GM18505 (cell line): ENCODE measurements at regions not wholly inside any gene's neighbourhood (a gene's known extent, or its start where the extent isn't known, plus 50 kb on each side); places are given as distances from the start of the nearest gene placed in this dataset.
"Not testable (repeated sequence)": the region's sequence is repeated elsewhere in the genome, so short reads cannot be mapped to it uniquely, and the experiment has no call there.

Source experiments
- ATAC-seq: cut with Tn5 transposase; IDR thresholded peaks from one replicate; pipeline ENCODE4 v1.9.1; 2021; ENCODE audit not compliant: unreplicated experiment
- POLR2A ChIP-seq: IDR thresholded peaks from 4 replicates; pipeline ENCODE4 v1.6.1; 2011; ENCODE audit warnings: borderline replicate concordance; ENCODE audit not compliant: insufficient read depth, insufficient read length; ENCODE audit errors: extremely low read depth

GRCh38 chr9:96113032-96113431 is 188.9 kb downstream of the HSD17B3 start:
- no peak for ATAC-seq
- no peak for TF ChIP-seq POLR2A

- ATAC-seq = no peak
- TF ChIP-seq POLR2A = no peak
Measured at GRCh38 chr9:96109680-96110351, 192.2 kb downstream of the HSD17B3 start.

DNA sequence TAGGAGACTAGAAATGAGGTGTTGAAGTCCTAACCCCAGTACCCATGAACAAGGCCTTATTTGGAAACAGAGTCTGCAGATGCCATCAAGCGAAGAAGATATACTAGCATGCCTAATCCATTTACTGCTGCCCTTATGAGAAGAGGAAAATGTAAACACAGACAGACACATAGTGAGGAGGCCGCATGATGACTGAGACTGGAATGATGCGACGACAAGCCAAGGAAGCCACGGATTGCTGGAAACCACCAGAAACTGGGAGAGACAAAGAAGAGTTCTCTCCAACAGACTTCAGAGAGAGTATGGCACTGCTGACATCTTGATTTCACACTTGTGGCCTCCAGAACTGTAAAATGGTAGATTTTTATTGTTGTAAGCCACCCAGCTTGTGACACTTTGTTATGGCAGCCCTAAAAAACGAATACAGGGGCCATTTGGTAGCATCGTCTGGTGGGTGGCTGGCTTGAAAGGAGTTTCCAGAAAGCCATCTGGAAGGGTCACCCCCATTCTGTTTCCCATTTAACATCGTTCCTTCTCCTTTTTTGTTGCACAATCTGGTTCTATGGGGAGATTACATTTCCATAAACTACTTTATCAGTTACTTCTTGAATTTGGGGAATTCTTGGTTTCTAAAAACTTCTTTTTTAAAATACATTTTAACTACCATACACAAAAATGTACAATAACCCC is 193.1 kb downstream of the HSD17B3 start:
- TF ChIP-seq POLR2A = no peak
- ATAC-seq = no peak

GRCh38 chr9:96107436-96107835 is 194.5 kb downstream of the HSD17B3 start:
- no peak for ATAC-seq
- no peak for TF ChIP-seq POLR2A

DNA sequence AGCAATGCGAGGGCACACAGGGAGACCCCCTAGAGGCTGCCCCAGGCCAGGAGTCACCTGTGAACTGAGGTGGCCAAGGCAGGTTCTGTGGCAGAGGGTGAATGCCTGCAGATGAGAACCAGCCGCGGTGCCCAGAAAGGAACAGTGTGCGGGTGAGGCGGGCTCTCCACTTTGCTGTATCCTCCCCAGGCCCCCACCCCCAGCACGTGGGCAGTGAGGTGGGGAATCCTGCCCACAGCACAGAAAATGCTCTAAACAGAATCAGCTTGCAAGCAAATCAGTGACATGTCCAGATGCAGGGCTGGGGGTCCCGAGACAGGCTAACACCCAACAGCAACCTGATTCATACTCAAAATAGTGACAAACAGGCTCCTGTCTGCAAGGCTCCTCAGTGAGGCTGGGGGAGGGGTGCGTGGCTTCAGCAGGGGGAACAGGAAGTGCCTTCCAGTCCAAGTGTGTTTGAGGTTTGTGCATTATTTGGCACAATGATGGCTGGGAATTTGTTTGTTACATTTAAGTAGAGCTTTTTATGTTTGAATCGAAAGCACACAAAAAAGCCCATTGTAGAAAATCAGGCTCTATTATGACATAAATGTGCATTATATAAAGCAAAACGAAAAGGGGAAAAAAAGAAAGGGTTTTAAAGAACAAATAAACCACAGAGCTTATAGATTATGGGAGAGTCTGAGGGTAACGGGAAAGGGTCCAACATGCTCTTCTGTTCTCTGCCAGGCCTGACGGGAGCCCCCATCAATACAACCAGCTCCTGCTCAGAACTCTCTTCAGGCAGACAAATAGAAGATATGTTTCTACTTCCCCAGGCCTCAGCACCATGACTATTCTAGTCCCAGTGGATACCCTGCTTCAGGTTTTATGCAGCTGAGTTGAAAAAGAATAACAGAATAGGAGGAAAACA is 201.3 kb downstream of the HSD17B3 start:
- ATAC-seq = no peak
- TF ChIP-seq POLR2A = no peak

DNA sequence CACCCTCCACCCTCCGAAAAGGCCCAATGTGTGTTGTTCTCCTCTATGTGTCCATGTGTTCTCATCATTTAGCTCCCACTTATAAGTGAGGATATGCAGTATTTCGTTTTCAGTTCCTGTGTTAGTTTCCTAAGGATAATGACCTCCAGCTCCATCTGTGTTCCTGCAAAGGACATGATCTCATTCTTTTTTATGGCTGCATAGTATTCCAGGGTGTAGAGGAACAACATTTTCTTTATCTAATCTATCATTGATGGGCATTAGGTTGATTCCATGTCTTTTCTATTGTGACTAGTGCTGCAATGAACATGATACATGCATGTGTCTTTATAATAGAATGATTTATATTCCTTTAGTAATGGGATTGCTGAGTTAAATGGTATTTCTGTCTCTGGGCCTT is 211.3 kb downstream of the HSD17B3 start:
- not testable (repeated sequence) for ATAC-seq

DNA sequence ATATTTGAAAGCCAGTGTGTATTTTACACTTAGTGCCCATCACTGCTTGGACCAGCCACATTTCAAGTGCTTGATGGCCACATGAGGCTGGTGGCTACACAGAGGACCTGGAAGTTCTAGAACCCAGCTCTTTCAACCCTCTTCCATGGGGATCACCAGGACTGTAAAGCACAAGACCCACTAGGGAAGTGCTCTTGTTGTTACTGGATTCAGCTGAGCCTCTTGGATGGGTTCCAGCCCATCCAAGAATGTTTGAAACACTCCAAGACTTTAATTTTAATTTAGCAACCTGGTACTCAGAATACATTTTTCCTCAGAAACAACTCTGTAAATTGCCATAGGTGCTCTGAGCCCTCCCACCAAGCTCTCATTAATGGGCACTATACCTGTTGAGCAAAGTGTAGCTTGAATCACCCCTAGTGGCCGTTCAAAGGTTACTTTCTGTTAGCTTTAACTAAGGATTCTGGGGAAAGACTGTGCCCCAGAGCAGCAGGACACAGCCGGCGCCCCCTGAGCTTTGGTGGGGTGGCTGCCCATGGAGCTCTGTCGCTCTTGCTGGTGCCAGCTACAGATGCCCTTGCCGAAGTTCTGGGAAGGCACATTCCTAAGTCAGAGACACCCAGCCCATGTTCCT is 212.4 kb downstream of the HSD17B3 start:
- TF ChIP-seq POLR2A = no peak
- no peak for ATAC-seq

- TF ChIP-seq POLR2A = no peak
Measured at GRCh38 chr9:96088510-96088909, 213.0 kb downstream of the ERCC6L2 start.

DNA sequence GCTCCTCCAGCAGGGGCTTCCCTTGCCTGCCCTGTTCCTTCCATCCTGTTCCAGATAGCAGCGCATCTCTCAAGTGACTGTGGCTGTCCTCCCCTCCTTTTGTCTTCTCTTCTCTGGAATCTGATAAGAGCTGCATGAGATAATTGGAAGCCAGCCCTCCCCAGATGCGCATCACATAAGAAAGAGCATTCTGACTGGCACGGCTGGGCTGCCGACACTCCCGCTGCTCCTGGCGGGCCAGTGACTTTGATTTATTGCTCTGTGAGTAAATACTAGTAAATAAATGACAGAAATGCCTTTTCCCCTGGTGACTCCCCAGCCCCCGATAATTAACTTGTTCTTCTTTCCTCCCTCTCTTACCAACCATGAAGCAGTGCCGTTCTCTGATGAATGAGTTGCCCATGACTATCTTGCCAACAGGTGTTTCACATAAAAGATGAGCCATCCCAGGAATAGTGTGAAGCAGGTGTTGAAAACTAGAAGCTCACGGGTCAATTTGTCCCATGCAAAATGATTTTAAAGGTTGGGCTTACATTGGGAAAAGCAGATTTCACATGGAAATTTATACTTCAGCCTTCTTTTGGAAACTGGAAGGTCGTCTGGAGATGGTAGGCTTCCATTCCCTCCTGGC is 212.3 kb downstream of the ERCC6L2 start:
- ATAC-seq = no peak
- TF ChIP-seq POLR2A = no peak

More at GRCh38 chr9:96088510-96088909, 213.0 kb downstream of the ERCC6L2 start:
- ATAC-seq = no peak

DNA sequence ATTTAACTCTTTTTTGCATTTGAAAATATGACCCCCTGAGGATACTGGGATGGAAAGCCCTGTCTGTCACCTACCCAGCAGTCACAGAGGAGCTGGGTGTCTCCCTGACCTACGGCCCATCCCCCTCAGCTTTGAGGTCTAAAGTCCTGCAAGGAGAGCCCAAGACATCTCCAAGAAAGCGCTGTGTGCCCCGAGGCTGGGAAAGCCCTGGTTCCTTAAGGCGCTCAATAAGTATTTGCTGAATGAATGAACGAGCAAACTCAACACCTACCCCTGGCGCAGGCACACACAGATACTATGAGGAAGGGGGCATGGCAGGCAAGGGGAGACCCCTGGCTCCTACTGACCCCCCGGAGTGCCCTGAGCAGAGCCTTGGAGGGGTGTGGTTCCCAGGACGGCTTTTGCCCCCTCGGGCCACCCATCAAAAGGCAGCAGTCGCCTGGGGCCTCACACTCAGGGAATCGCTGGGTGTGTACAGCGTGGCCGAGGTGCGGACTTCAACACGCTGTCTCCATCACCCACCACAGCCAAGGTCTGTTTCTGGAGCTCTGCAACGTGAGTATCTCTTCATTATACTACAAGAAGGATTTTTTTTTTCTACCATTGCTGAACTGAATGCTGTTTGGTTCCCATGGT is 211.6 kb downstream of the ERCC6L2 start:
- no peak for ATAC-seq
- TF ChIP-seq POLR2A = no peak

DNA sequence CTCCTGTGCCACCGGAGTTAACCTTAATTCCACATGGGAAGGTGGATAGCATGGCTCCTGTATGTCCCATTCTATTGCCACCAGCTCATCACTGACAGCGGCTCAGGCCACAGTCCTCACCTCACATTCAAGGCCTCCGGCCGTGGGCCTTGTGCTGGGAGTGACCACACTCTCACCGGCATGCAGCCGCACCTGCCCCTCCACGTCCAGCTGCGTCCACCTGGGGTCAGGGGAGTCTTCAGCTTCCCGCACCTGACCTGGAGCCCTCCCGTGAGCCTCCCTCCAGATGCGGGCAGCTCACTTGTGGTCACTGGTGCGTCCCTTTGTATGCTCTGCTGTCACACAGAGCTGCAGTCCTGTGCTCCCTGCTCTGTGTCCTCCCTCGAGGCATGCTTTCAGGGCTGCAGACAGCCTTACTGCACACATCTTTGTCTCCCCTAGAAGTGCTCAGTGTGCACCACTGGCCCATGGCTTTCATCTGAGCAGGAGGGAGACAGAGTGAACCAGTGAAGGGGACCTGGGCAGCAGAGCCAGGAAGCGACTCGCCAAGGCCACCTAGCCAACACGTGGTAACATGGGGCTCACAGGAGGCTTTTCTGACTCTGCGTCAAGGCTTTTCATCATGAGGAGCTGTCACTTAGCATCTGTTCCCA is 210.1 kb downstream of the ERCC6L2 start:
- ATAC-seq = no peak
- TF ChIP-seq POLR2A = no peak

DNA sequence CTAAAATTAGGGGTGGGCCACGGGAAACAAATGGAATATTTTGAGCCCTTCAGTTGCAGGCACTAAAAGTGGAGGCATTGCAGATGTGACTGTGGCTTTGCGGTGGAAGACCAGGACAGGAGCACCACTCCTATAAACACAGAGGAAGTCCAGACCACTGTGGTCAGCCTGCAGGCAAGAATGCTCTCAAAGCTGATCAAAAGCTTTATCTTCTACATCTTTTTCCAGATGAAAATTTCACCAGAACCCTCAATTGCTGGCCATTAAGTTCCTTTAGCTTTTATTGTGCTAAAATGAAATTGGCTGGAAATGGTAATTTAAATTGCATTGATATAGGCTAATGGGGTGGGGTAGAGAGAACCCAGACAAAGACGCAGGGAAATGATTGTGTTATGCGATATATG is 208.8 kb downstream of the ERCC6L2 start:
- no peak for ATAC-seq

DNA sequence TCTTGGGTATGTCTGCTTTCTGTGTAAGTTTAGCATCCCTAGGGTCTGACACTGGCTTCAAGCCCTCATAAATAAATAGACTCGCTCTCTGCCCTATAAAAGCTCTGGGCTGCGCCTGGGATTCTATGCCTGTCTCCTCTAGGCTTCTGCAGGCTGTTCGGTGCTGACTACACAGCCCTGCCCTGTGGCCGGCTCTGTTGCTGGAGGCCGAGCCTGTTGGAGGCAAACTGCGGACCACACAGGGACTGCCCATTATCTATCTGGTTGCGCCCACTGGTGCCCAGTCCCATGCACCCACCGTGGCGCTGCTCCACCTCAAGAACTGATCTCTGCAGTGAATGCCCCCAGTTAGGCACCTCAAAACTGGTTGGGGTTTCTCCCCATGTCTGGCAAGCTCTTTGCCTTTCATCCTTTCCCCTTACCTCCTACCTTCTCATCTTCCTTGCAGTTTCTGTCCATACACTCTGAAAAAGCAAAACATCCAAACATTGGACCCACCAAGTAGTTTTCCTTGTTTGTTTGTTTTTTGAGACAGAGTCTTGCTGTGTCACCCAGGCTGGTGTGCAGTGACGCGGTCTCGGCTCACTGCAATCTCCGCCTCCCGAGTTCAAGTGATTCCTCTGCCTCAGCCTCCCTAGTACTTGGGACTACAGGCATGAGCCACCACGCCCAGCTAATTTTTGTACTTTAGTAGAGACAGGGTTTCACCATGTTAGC is 207.2 kb downstream of the ERCC6L2 start:
- no peak for TF ChIP-seq POLR2A
- no peak for ATAC-seq

More for the DNA sequence above, 208.8 kb downstream of the ERCC6L2 start:
- TF ChIP-seq POLR2A = no peak
